Stimulated activated CD4-positive, alpha-beta T cell treated with anti-CD3 and anti-CD28 coated beads, Interleukin-12 subunit alpha, Interleukin-12 subunit beta, amount 100 ng/mL, for 48 hours (primary cell): ENCODE measurements at regions not wholly inside any gene's neighbourhood (a gene's known extent, or its start where the extent isn't known, plus 50 kb on each side); places are given as distances from the start of the nearest gene placed in this dataset.
"Not testable (repeated sequence)": the region's sequence is repeated elsewhere in the genome, so short reads cannot be mapped to it uniquely, and the experiment has no call there.

ENCODE experiments used
- DNase-seq, 3 donors: peaks; one replicate each; pipeline ENCODE4 v3.0.0-alpha.2; 2020; ENCODE audit warnings: low read depth in 2 of 3, low spot score in 1 of 3

- no peak for DNase-seq
These were observed 921.3 kb downstream of the NLGN4X start for GRCh38 chrX:5307416-5307815.

GRCh38 chrX:5306654-5307121, 922.0 kb downstream of the NLGN4X start:
- DNase-seq = no peak

GRCh38 chrX:5305452-5305851, 923.2 kb downstream of the NLGN4X start:
- DNase-seq = no peak

- no peak for DNase-seq
These were observed 933.7 kb downstream of the NLGN4X start for GRCh38 chrX:5295004-5295403.

- DNase-seq = no peak
These were observed 938.0 kb downstream of the NLGN4X start for GRCh38 chrX:5290635-5291034.

- not testable (repeated sequence) for DNase-seq
These were observed 938.7 kb downstream of the NLGN4X start for GRCh38 chrX:5289949-5290348.

GRCh38 chrX:5278908-5279307, 949.8 kb downstream of the NLGN4X start:
- no peak for DNase-seq

- no peak for DNase-seq
These were observed 963.3 kb downstream of the NLGN4X start for GRCh38 chrX:5265324-5265850.

- no peak for DNase-seq
These were observed 978.6 kb downstream of the NLGN4X start for GRCh38 chrX:5250106-5250505.

- DNase-seq = no peak
These were observed 986.4 kb downstream of the NLGN4X start for GRCh38 chrX:5242091-5242790.

- no peak for DNase-seq
These were observed 991.9 kb downstream of the NLGN4X start for GRCh38 chrX:5236749-5237148.

- DNase-seq = no peak
These were observed 992.6 kb downstream of the NLGN4X start for GRCh38 chrX:5236096-5236495.

GRCh38 chrX:5233830-5234229, 994.8 kb downstream of the NLGN4X start:
- no peak for DNase-seq

GRCh38 chrX:5220421-5220820, 1008.2 kb downstream of the NLGN4X start:
- no peak for DNase-seq

GRCh38 chrX:5194806-5195205, 1033.9 kb downstream of the NLGN4X start:
- no peak for DNase-seq

- no peak for DNase-seq
These were observed 1048.4 kb downstream of the NLGN4X start for GRCh38 chrX:5180135-5180741.

- no peak for DNase-seq
These were observed 1051.9 kb downstream of the NLGN4X start for GRCh38 chrX:5176766-5177165.

- no peak for DNase-seq
These were observed 1065.0 kb downstream of the NLGN4X start for GRCh38 chrX:5163663-5164062.

GRCh38 chrX:5155301-5155700, 1073.4 kb downstream of the NLGN4X start:
- no peak for DNase-seq

- no peak for DNase-seq
These were observed 1082.7 kb downstream of the NLGN4X start for GRCh38 chrX:5145957-5146356.

- DNase-seq = no peak
These were observed 1086.0 kb downstream of the NLGN4X start for GRCh38 chrX:5142644-5143043.

GRCh38 chrX:5122181-5122678, 1106.4 kb downstream of the NLGN4X start:
- DNase-seq = no peak
